Heart right ventricle (tissue), 16 donors: ENCODE measurements at regions not wholly inside any gene's neighbourhood (a gene's known extent, or its start where the extent isn't known, plus 50 kb on each side); places are given as distances from the start of the nearest gene placed in this dataset.

ENCODE experiments used
- ATAC-seq, 8 donors: fragments of 200-7000 bp; cut with Tn5 transposase; one replicate each; pipeline ENCODE4 v1.9.1; 2020; ENCODE audit warnings: mild to moderate bottlenecking in 8 of 8, moderate library complexity in 8 of 8, moderate number of reproducible peaks in 1 of 8
- DNase-seq, 2 donors: peaks; one replicate each; pipeline ENCODE4 v3.0.0-alpha.2; 2020
- H3K27ac ChIP-seq, 10 donors: fragments of 200-600 bp; sonication (generic) in 2 of 10; one replicate each; pipeline versions ENCODE4 v1.5.0 to v1.8.0; 2020 to 2022; ENCODE audit warnings: mild to moderate bottlenecking in 3 of 10
- H3K27me3 ChIP-seq, 7 donors: fragments of 200-600 bp; one replicate each; pipeline ENCODE4 v1.8.0; 2021 to 2022; ENCODE audit warnings: mild to moderate bottlenecking in 2 of 7
- H3K36me3 ChIP-seq, 9 donors: fragments of 200-600 bp; sonication (generic) in 1 of 9; one replicate each; pipeline versions ENCODE4 v1.5.0 to v1.8.0; 2020 to 2022; ENCODE audit warnings: mild to moderate bottlenecking in 2 of 9
- H3K4me1 ChIP-seq, 9 donors: fragments of 200-600 bp; sonication (generic) in 1 of 9; one replicate each; pipeline versions ENCODE4 v1.5.0 to v1.8.0; 2020 to 2022; ENCODE audit warnings: mild to moderate bottlenecking in 4 of 9
- H3K4me3 ChIP-seq, 10 donors: fragments of 200-600 bp; sonication (generic) in 2 of 10; one replicate each; pipeline versions ENCODE4 v1.5.0 to v1.8.0; 2020 to 2022; ENCODE audit warnings: mild to moderate bottlenecking in 7 of 10, moderate library complexity in 2 of 10
- H3K9me3 ChIP-seq, 11 donors: fragments of 200-600 bp in 10 of 11; sonication (generic) in 2 of 11; one replicate each; pipeline versions ENCODE4 v1.5.0 to v1.8.0; 2013 to 2022; ENCODE audit warnings: mild to moderate bottlenecking in 2 of 11, control low read depth in 1 of 11, moderate library complexity in 1 of 11
- CTCF ChIP-seq, 9 donors: fragments of 200-600 bp; sonication (generic) in 2 of 9; IDR thresholded peaks; one replicate each; pipeline versions ENCODE4 v1.5.0 to v1.8.0; 2021 to 2022; ENCODE audit warnings: antibody characterized with exemption in 9 of 9, mild to moderate bottlenecking in 5 of 9, moderate library complexity in 1 of 9
- whole genome bisulfite sequencing, 2 donors: extraction: QIAGEN DNeasy Blood & Tissue Kit; methylation state at CpG; one replicate each; pipeline ENCODE4 v1.1.7; 2013; ENCODE audit warnings: inconsistent platforms in 1 of 2; 5-methylcytosine and 5-hydroxymethylcytosine counted together
- intact Hi-C, 10 donors: fragments of 100-400 bp; cut with DNase I; formaldehyde crosslinking; loops; one replicate each; pipeline versions ENCODE4 v1.11.1 to v1.14.2; 2022
- donor health status: Arrhythmogenic right ventricular cardiomyopathy.
- donor health status: ischemic (EF 13 %, LVEDD 7.1; RV severe dilation, severe dysfunction).
- donor health status: healthy with polysubstance abuse.
- donor health status: DM: no; HTN: yes; CAD: no.
- donor health status: DM: no; HTN: no; CAD: no.
- donor health status: ischemic (EF 25% LVEDD 6.9; RV normal size, moderate dysfunction).
- donor health status: ischemic (EF 25% LVEDD 5.7; RV mildly dilated, moderate dysfunction).
- donor health status: healthy.
- donor health status: DM: yes; HTN: yes; CAD: no.
- donor health status: Ischemic cardiomyopathy.
- donor health status: ischemic (EF 35%, LVEDD 5.7; RV mildly dilated, moderate dysfunction).
- donor health status: nonischemic (EF 11% LVEDD 7.7; RV severe dilation, severe dysfunction).
- donor health status: DM: yes; HTN: yes; CAD: no.
- donor health status: PGD.
- donor health status: ischemic (EF 29% LVEDD 5.4; RV normal size, mild dysfunction).
- donor health status: nonischemic (EF 23%, LVEDD 6.1; RV moderate dilation, normal function).

- intact Hi-C loops = no loop called here
- H3K27ac ChIP-seq = no peak overlapping the region
- H3K27me3 ChIP-seq = no peaks in the 10 kb centered on the region
- DNase-seq (no peak), ATAC-seq (no peak)
- no peaks in the 10 kb centered on the region for H3K36me3 ChIP-seq
- no peak overlapping the region for H3K4me3 ChIP-seq
- TF ChIP-seq CTCF (IDR thresholded peaks at IDR 0.05) = no peak
- peaks cover 0 to 19% (median 6%) of the 10 kb centered on the region in 9 donors for H3K4me1 ChIP-seq
- no peaks in the 10 kb centered on the region for H3K9me3 ChIP-seq
These were observed 138.2 kb downstream of the SPATA19 start for GRCh38 chr11:133706925-133707794.

DNA sequence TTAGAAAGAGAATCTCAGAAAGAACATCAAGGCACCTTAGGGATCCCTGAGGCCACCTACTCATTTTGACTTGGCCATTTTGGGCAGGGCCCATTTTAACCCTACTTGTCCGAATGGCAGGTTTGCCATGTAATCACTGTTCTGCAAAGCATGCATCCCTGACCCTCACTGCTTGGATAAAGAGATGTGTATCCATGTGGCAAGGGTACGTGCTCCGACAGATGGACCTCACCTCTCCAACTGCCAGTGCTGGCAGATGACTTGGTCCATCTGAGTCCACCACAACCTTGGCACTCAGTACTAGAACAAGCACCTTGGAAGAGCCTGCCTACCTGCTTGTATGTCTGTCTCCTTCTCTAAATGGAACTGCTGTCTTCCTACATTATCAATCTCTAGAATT, 139.4 kb downstream of the SPATA19 start:
- 91 to 95% methylated on average over 3 of the region's 3 CpGs for WGBS, 2 donors
- H3K27ac ChIP-seq = no peak overlapping the region
- intact Hi-C loops = no loop called here

GRCh38 chr11:133705074-133705648, 140.2 kb downstream of the SPATA19 start:
- Histone ChIP-seq H3K4me3 (no peak overlapping the region), H3K27ac (no peak overlapping the region), H3K36me3 (no peaks in the 10 kb centered on the region), H3K27me3 (no peaks in the 10 kb centered on the region), H3K9me3 (no peaks in the 10 kb centered on the region), H3K4me1 (peaks cover 0 to 2% (median 0%) of the 10 kb centered on the region in 9 donors)
- intact Hi-C loops = no loop called here
- no peak for ATAC-seq
- no peak for DNase-seq
- 61 to 66% methylated on average over 8 of the region's 8 CpGs for WGBS, 2 donors
- no peak for TF ChIP-seq CTCF (IDR thresholded peaks at IDR 0.05)

More for the DNA sequence above, 139.4 kb downstream of the SPATA19 start:
- H3K9me3 ChIP-seq = no peaks in the 10 kb centered on the region
- no peak overlapping the region for H3K4me3 ChIP-seq
- DNase-seq (no peak), ATAC-seq (no peak)
- no peaks in the 10 kb centered on the region for H3K27me3 ChIP-seq
- no peaks in the 10 kb centered on the region for H3K36me3 ChIP-seq
- TF ChIP-seq CTCF (IDR thresholded peaks at IDR 0.05) = no peak
- H3K4me1 ChIP-seq = peaks cover 0 to 9% (median 3%) of the 10 kb centered on the region in 9 donors

DNA sequence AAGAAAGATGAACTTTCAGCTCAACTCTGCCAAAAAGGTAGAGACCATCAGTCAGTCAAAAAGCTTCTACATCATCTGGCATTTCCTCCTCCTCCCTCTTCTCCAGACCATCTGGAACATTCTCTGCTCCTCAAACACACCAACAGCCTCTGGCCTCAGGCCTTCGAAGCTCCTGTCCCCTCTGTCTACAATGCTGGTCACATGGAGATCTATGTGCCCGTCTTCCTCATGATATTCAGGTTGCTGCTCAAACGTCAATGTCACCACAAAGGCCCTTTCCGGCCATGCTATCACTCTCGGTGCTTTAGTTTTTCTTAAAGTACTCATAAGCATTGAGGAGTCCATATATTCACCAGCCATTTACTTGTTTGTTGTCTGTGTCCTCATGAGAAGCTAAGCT, 146.2 kb downstream of the SPATA19 start:
- intact Hi-C loops = loop anchor here in 1 of 10 donors (10.0 kb wide), 1 partner anchor 116 kb away; no protein-coding TSS in a partner anchor

More for the DNA sequence above, 146.2 kb downstream of the SPATA19 start:
- ATAC-seq (no peak), DNase-seq (no peak)
- peaks cover 0 to 9% (median 0%) of the 10 kb centered on the region in 11 donors for H3K9me3 ChIP-seq
- WGBS, 2 donors = 83 to 86% methylated on average over 5 of the region's 5 CpGs
- no peak for TF ChIP-seq CTCF (IDR thresholded peaks at IDR 0.05)
- H3K27me3 ChIP-seq = no peaks in the 10 kb centered on the region
- peak overlapping the region in 1 of 10 donors; percentile 74 for H3K27ac ChIP-seq
- no peak overlapping the region for H3K4me3 ChIP-seq
- H3K4me1 ChIP-seq = peaks cover 0 to 14% (median 0%) of the 10 kb centered on the region in 9 donors
- no peaks in the 10 kb centered on the region for H3K36me3 ChIP-seq
